HFF-Myc (cell line): ENCODE measurements at regions not wholly inside any gene's neighbourhood (a gene's known extent, or its start where the extent isn't known, plus 50 kb on each side); places are given as distances from the start of the nearest gene placed in this dataset.
"Not testable (repeated sequence)": the region's sequence is repeated elsewhere in the genome, so short reads cannot be mapped to it uniquely, and the experiment has no call there.

Experiments used
- DNase-seq: peaks from one replicate; pipeline ENCODE4 v3.0.0-alpha.2; 2011; ENCODE audit warnings: low read depth; ENCODE audit errors: extremely low read depth
- H3K4me3 ChIP-seq: replicated peaks from 2 replicates; pipeline ENCODE4 v1.5.1; 2011; ENCODE audit warnings: low read depth, mild to moderate bottlenecking, control low read depth, low read length
- CTCF ChIP-seq: IDR thresholded peaks from 2 replicates; pipeline ENCODE4 v1.5.1; 2012; ENCODE audit warnings: mild to moderate bottlenecking, low read depth, low read length, control low read depth; ENCODE audit errors: missing control alignments

GRCh38 chrX:55813150-55813549, 95.6 kb downstream of the RRAGB start:
- no peak for TF ChIP-seq CTCF
- no peak overlapping the region for H3K4me3 ChIP-seq
- DNase-seq, result no peak

GRCh38 chrX:55815546-55815945, 98.0 kb downstream of the RRAGB start:
- H3K4me3 ChIP-seq, result no peak overlapping the region
- DNase-seq, result no peak
- no peak for TF ChIP-seq CTCF

GRCh38 chrX:55816023-55816422, 98.5 kb downstream of the RRAGB start:
- no peak overlapping the region for H3K4me3 ChIP-seq
- no peak for TF ChIP-seq CTCF
- DNase-seq, result no peak

GRCh38 chrX:55818673-55819375, 101.3 kb downstream of the RRAGB start:
- no peak for DNase-seq
- H3K4me3 ChIP-seq, result no peak overlapping the region
- TF ChIP-seq CTCF, result no peak

GRCh38 chrX:55839485-55839884, 121.9 kb downstream of the RRAGB start:
- DNase-seq, result no peak
- TF ChIP-seq CTCF, result no peak
- H3K4me3 ChIP-seq, result no peak overlapping the region

- no peak for DNase-seq
- no peak overlapping the region for H3K4me3 ChIP-seq
- no peak for TF ChIP-seq CTCF
Measured at GRCh38 chrX:55841962-55842752, 124.6 kb downstream of the RRAGB start.

- H3K4me3 ChIP-seq, DNase-seq: not testable (repeated sequence)
Measured at GRCh38 chrX:55866779-55867178, 149.2 kb downstream of the RRAGB start.
